B cell (primary cell): ENCODE measurements at regions not wholly inside any gene's neighbourhood (a gene's known extent, or its start where the extent isn't known, plus 50 kb on each side); places are given as distances from the start of the nearest gene placed in this dataset.

ENCODE experiments used
- ATAC-seq: fragments of 200-7000 bp; cut with Tn5 transposase; one replicate; pipeline ENCODE4 v1.10.0; 2021; ENCODE audit warnings: low read depth, mild to moderate bottlenecking, moderate number of reproducible peaks, moderate library complexity
- CTCF ChIA-PET: fragments of 350-600 bp; sonication (Branson Sonifier 250); formaldehyde crosslinking; loops from one replicate; lab custom pipeline; 2021; ENCODE audit warnings: antibody characterized with exemption, inconsistent platforms; lab: Charles Lee
- POLR2A ChIA-PET: fragments of 350-600 bp; sonication (Branson Sonifier 250); formaldehyde crosslinking; loops from one replicate; lab custom pipeline; 2021; ENCODE audit warnings: antibody characterized with exemption; lab: Charles Lee
- DNase-seq: peaks from one replicate; pipeline ENCODE4 v3.0.0; 2013
- H2AFZ ChIP-seq: 2 replicates; pipeline ENCODE4 v1.6.1; 2012; ENCODE audit warnings: mild to moderate bottlenecking, low read depth, low read length; ENCODE audit not compliant: insufficient read depth, poor library complexity, severe bottlenecking
- H3K27ac ChIP-seq, 2 donors: 1 replicate in 1 of 2; 2 replicates in 1 of 2; pipeline ENCODE4 v1.5.1; 2012 to 2013; ENCODE audit warnings: low read length in 2 of 2, mild to moderate bottlenecking in 2 of 2, moderate library complexity in 1 of 2
- H3K27me3 ChIP-seq, 4 experiments: fragments of 200-600 bp in 1 of 4; sonication (generic) in 1 of 4; replicated peaks in 1 of 4; 1 replicate in 2 of 4; 2 replicates in 2 of 4; pipeline versions ENCODE4 v1.6.1 to v1.7.0; 2013 to 2016; ENCODE audit warnings: low read length in 3 of 4, mild to moderate bottlenecking in 2 of 4, mixed read lengths in 1 of 4, moderate library complexity in 1 of 4; ENCODE audit not compliant: insufficient read depth in 4 of 4, control insufficient read depth in 3 of 4; ENCODE audit errors: control extremely low read depth in 1 of 4
- H3K36me3 ChIP-seq, 2 experiments: replicated peaks in 1 of 2; 1 replicate in 1 of 2; 2 replicates in 1 of 2; pipeline versions ENCODE4 v1.6.1 to v1.7.1; 2013; ENCODE audit warnings: low read length in 1 of 2; ENCODE audit not compliant: insufficient read depth in 2 of 2, control insufficient read depth in 1 of 2; ENCODE audit errors: control extremely low read depth in 1 of 2, extremely low read depth in 1 of 2
- H3K4me1 ChIP-seq, 2 donors: fragments of 200-600 bp in 1 of 2; sonication (generic) in 1 of 2; 1 replicate in 1 of 2; 2 replicates in 1 of 2; pipeline versions ENCODE4 v1.5.1 to v1.6.1; 2013 to 2017; ENCODE audit warnings: low read length in 2 of 2; ENCODE audit not compliant: control insufficient read depth in 2 of 2, insufficient read depth in 2 of 2
- H3K4me2 ChIP-seq: replicated peaks from 2 replicates; pipeline ENCODE3; 2012; ENCODE audit warnings: mild to moderate bottlenecking, low read depth, low read length; ENCODE audit not compliant: poor library complexity, severe bottlenecking
- H3K4me3 ChIP-seq, 5 experiments: fragments of 200-600 bp in 1 of 5; sonication (generic) in 1 of 5; 1 replicate in 3 of 5; 2 replicates in 2 of 5; pipeline versions ENCODE4 v1.5.1 to v1.7.0; 2011 to 2016; ENCODE audit warnings: low read length in 4 of 5, mild to moderate bottlenecking in 4 of 5, low read depth in 2 of 5, control low read depth in 1 of 5, moderate library complexity in 1 of 5; ENCODE audit not compliant: insufficient read depth in 1 of 5; ENCODE audit errors: control extremely low read depth in 1 of 5, extremely low read depth in 1 of 5
- H3K79me2 ChIP-seq: fragments of 200-600 bp; sonication (generic); one replicate; pipeline ENCODE4 v1.6.0; 2016; ENCODE audit warnings: low read length; ENCODE audit not compliant: control insufficient read depth, insufficient read depth
- H3K9ac ChIP-seq: fragments of 200-600 bp; sonication (generic); 2 replicates; pipeline ENCODE4 v1.6.1; 2017; ENCODE audit warnings: mild to moderate bottlenecking, low read length, moderate library complexity
- H3K9me3 ChIP-seq, 3 donors: one replicate each; pipeline versions ENCODE4 v1.6.1 to v1.7.1; 2013; ENCODE audit warnings: low read length in 2 of 3; ENCODE audit not compliant: control insufficient read depth in 2 of 3, insufficient read depth in 1 of 3; ENCODE audit errors: control extremely low read depth in 1 of 3
- H4K20me1 ChIP-seq: 2 replicates; pipeline ENCODE4 v1.6.0; 2012; ENCODE audit warnings: mild to moderate bottlenecking, low read length; ENCODE audit not compliant: insufficient read depth, control insufficient read depth, poor library complexity, severe bottlenecking
- H3K27ac Mint-ChIP-seq: one replicate; pipeline ENCODE4 v1.8.0; 2021; ENCODE audit warnings: mixed read lengths
- H3K27me3 Mint-ChIP-seq: one replicate; pipeline ENCODE4 v1.8.0; 2021; ENCODE audit warnings: mixed read lengths
- H3K4me1 Mint-ChIP-seq: one replicate; pipeline ENCODE4 v1.8.0; 2021; ENCODE audit warnings: mixed read lengths
- H3K4me3 Mint-ChIP-seq: one replicate; pipeline ENCODE4 v1.8.0; 2021; ENCODE audit warnings: mixed read lengths
- H3K9me3 Mint-ChIP-seq: one replicate; pipeline ENCODE4 v1.8.0; 2022; ENCODE audit warnings: mixed read lengths; ENCODE audit not compliant: insufficient read depth
- EZH2 ChIP-seq: IDR thresholded peaks from 2 replicates; pipeline ENCODE4 v1.6.1; 2012; ENCODE audit warnings: borderline replicate concordance, low read depth, mild to moderate bottlenecking, moderate library complexity, low read length; ENCODE audit not compliant: insufficient read depth, poor library complexity, severe bottlenecking
- WGBS: methylation state at CpG from one replicate; pipeline ENCODE4 v1.1.5; 2013; ENCODE audit warnings: missing lambda C conversion rate; ENCODE audit not compliant: insufficient coverage; 5-methylcytosine and 5-hydroxymethylcytosine counted together
- intact Hi-C: fragments of 100-400 bp; cut with micrococcal nuclease; formaldehyde crosslinking; loops from one replicate; pipeline ENCODE4 v1.10.0; 2022
- TF ChIP-seq, protein P1 (sequence below): fragments of 200-600 bp; IDR thresholded peaks from one replicate; pipeline ENCODE4 v1.8.0; 2022; ENCODE audit warnings: antibody characterized with exemption, mild to moderate bottlenecking

DNA sequence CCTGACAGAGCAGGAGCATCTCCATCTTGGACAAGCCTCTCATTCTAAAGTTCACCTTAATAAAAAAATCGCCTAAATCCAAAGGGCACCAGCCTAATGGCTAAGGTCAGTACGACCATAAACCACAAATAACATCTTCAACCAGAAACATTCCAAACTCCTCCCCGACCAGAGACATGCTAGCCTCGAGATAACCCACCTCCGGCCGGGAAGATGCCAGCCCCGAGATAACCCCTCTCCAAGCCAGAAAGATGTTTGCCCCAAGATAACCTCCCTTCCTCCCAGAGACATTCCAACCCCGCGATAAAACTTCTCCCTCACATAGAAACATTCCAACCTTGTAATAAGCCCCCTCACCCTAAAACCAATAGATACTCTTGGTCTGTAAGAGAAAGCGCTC lies 86.8 kb upstream of the PKP2 start:
- H3K9ac ChIP-seq = no peak overlapping the region
- TF ChIP-seq EZH2 = no peak
- TF ChIP-seq, protein P1, sequence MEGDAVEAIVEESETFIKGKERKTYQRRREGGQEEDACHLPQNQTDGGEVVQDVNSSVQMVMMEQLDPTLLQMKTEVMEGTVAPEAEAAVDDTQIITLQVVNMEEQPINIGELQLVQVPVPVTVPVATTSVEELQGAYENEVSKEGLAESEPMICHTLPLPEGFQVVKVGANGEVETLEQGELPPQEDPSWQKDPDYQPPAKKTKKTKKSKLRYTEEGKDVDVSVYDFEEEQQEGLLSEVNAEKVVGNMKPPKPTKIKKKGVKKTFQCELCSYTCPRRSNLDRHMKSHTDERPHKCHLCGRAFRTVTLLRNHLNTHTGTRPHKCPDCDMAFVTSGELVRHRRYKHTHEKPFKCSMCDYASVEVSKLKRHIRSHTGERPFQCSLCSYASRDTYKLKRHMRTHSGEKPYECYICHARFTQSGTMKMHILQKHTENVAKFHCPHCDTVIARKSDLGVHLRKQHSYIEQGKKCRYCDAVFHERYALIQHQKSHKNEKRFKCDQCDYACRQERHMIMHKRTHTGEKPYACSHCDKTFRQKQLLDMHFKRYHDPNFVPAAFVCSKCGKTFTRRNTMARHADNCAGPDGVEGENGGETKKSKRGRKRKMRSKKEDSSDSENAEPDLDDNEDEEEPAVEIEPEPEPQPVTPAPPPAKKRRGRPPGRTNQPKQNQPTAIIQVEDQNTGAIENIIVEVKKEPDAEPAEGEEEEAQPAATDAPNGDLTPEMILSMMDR = no peak
- no peaks in the 10 kb centered on the region for H3K27me3 Mint-ChIP-seq
- H3K4me3 Mint-ChIP-seq = no peak overlapping the region
- no peak overlapping the region for H3K27ac Mint-ChIP-seq
- no peak overlapping the region for H3K27ac ChIP-seq
- POLR2A ChIA-PET = no interaction called here
- no peak overlapping the region for H2AFZ ChIP-seq
- ATAC-seq (no peak), DNase-seq (no peak)
- 30% methylated on average over 10 of the region's 10 CpGs for WGBS
- H3K4me1 Mint-ChIP-seq = no peaks in the 10 kb centered on the region
- no peaks in the 10 kb centered on the region for H3K27me3 ChIP-seq
- H3K36me3 ChIP-seq = no peaks in the 10 kb centered on the region
- H3K4me1 ChIP-seq = no peaks in the 10 kb centered on the region
- intact Hi-C loops = no loop called here
- no peaks in the 10 kb centered on the region for H3K9me3 Mint-ChIP-seq
- H4K20me1 ChIP-seq = no peaks in the 10 kb centered on the region
- H3K4me3 ChIP-seq = no peak overlapping the region
- H3K79me2 ChIP-seq = no peaks in the 10 kb centered on the region
- CTCF ChIA-PET = no interaction called here
- no peak overlapping the region for H3K4me2 ChIP-seq
- peaks cover 0 to 15% (median 0%) of the 10 kb centered on the region in 3 donors for H3K9me3 ChIP-seq

DNA sequence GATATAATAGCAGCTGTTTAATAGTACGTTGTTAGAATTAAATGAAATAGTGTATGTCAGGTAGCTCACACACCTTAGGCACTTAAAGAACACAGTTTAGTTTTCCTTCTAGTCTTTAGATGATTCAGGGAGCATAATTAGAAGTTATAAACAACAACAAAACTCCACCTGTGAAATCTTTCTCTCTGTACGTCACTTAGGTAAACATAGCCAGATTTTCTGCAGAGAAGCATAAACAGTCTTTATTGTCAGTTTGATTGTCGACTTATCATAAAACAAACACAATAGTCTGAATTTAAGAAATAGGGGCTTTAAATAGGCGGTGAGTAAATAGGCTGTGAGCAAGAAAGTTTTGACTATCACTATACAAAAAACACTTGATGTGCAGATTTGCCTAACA lies 84.6 kb upstream of the PKP2 start:
- no peak overlapping the region for H3K4me2 ChIP-seq
- H3K9me3 Mint-ChIP-seq = no peaks in the 10 kb centered on the region
- H3K9me3 ChIP-seq = peaks cover 0 to 9% (median 0%) of the 10 kb centered on the region in 3 donors
- no peaks in the 10 kb centered on the region for H3K27me3 ChIP-seq
- CTCF ChIA-PET = no interaction called here
- H4K20me1 ChIP-seq = no peaks in the 10 kb centered on the region
- POLR2A ChIA-PET = no interaction called here
- intact Hi-C loops = no loop called here
- ATAC-seq (no peak), DNase-seq (no peak)
- no peaks in the 10 kb centered on the region for H3K36me3 ChIP-seq
- H3K27me3 Mint-ChIP-seq = no peaks in the 10 kb centered on the region
- no peaks in the 10 kb centered on the region for H3K4me1 ChIP-seq
- no peak overlapping the region for H3K27ac ChIP-seq
- no peak overlapping the region for H3K4me3 ChIP-seq
- H3K4me1 Mint-ChIP-seq = no peaks in the 10 kb centered on the region
- H2AFZ ChIP-seq = no peak overlapping the region
- no peak overlapping the region for H3K4me3 Mint-ChIP-seq
- TF ChIP-seq, protein P1 = no peak
- no peak for TF ChIP-seq EZH2
- no peaks in the 10 kb centered on the region for H3K79me2 ChIP-seq
- H3K9ac ChIP-seq = no peak overlapping the region
- H3K27ac Mint-ChIP-seq = no peak overlapping the region
- WGBS = no CpG with 5 or more reads among the region's 4 CpGs
